ENCODE measurements at regions not wholly inside any gene's neighbourhood (a gene's known extent, or its start where the extent isn't known, plus 50 kb on each side); places are given as distances from the start of the nearest gene placed in this dataset.

- H3K27ac ChIP-seq, result no peak overlapping the region
- H3K9me3 ChIP-seq, result no peaks in the 10 kb centered on the region
- ATAC-seq (no peak), DNase-seq (no peak)
- no peaks in the 10 kb centered on the region for H3K27me3 ChIP-seq
- H3K36me3 ChIP-seq, result no peaks in the 10 kb centered on the region
- TF ChIP-seq POLR2A (IDR thresholded peaks at IDR 0.05), result no peak
- TF ChIP-seq CTCF (IDR thresholded peaks at IDR 0.05 in 4 of 5, conservative IDR thresholded peaks at IDR 0.05 in 1 of 5), result no peak
- H3K4me3 ChIP-seq, result no peak overlapping the region
- in situ Hi-C loops (cut with MboI; ENCODE audit: low sequenced_read_pairs in 4 of 4) (loop anchor here in 1 of 4 donors (10.0 kb wide), 1 partner anchor 392 kb away; no protein-coding TSS in a partner anchor), intact Hi-C loops (cut with DNase I; ENCODE audit: low total_unique reads) (loop anchor here (10.0 kb wide), 1 partner anchor 592 kb away; no protein-coding TSS in a partner anchor)
- no peaks in the 10 kb centered on the region for H3K4me1 ChIP-seq
Observed at GRCh38 chr1:90572446-90572845, 144.7 kb downstream of the BARHL2 start.

GRCh38 chr1:90568436-90568835 is 148.7 kb downstream of the BARHL2 start:
- Histone ChIP-seq H3K4me3 (no peak overlapping the region), H3K27ac (no peak overlapping the region), H3K9me3 (no peaks in the 10 kb centered on the region), H3K4me1 (no peaks in the 10 kb centered on the region), H3K36me3 (no peaks in the 10 kb centered on the region), H3K27me3 (no peaks in the 10 kb centered on the region)
- DNase-seq (no peak), ATAC-seq (no peak)
- intact Hi-C loops (cut with DNase I; ENCODE audit: low total_unique reads), result no loop called here
- TF ChIP-seq CTCF (IDR thresholded peaks at IDR 0.05 in 4 of 5, conservative IDR thresholded peaks at IDR 0.05 in 1 of 5) (no peak), POLR2A (IDR thresholded peaks at IDR 0.05) (no peak)
- in situ Hi-C loops (cut with MboI; ENCODE audit: low sequenced_read_pairs in 4 of 4), result no loop called here

GRCh38 chr1:90564164-90564563 is 152.9 kb downstream of the BARHL2 start:
- Histone ChIP-seq H3K27me3 (no peaks in the 10 kb centered on the region), H3K9me3 (no peaks in the 10 kb centered on the region), H3K27ac (no peak overlapping the region), H3K36me3 (no peaks in the 10 kb centered on the region), H3K4me1 (no peaks in the 10 kb centered on the region), H3K4me3 (no peak overlapping the region)
- ATAC-seq (no peak), DNase-seq (no peak)
- TF ChIP-seq POLR2A (IDR thresholded peaks at IDR 0.05), result no peak
- in situ Hi-C loops (cut with MboI; ENCODE audit: low sequenced_read_pairs in 4 of 4) (no loop called here), intact Hi-C loops (cut with DNase I; ENCODE audit: low total_unique reads) (no loop called here)

GRCh38 chr1:90562892-90563291 is 154.2 kb downstream of the BARHL2 start:
- H3K9me3 ChIP-seq, result no peaks in the 10 kb centered on the region
- no peaks in the 10 kb centered on the region for H3K27me3 ChIP-seq
- intact Hi-C loops (cut with DNase I; ENCODE audit: low total_unique reads), result no loop called here
- H3K4me1 ChIP-seq, result no peaks in the 10 kb centered on the region
- H3K4me3 ChIP-seq, result no peak overlapping the region
- ATAC-seq, result no peak
- in situ Hi-C loops (cut with MboI; ENCODE audit: low sequenced_read_pairs in 4 of 4), result no loop called here
- no peaks in the 10 kb centered on the region for H3K36me3 ChIP-seq
- TF ChIP-seq CTCF (IDR thresholded peaks at IDR 0.05 in 4 of 5, conservative IDR thresholded peaks at IDR 0.05 in 1 of 5) (no peak), POLR2A (IDR thresholded peaks at IDR 0.05) (no peak)
- no peak for DNase-seq
- H3K27ac ChIP-seq, result no peak overlapping the region

- no peaks in the 10 kb centered on the region for H3K36me3 ChIP-seq
- H3K4me3 ChIP-seq, result no peak overlapping the region
- in situ Hi-C loops (cut with MboI; ENCODE audit: low sequenced_read_pairs in 4 of 4) (no loop called here), intact Hi-C loops (cut with DNase I; ENCODE audit: low total_unique reads) (no loop called here)
- DNase-seq, result no peak
- no peaks in the 10 kb centered on the region for H3K27me3 ChIP-seq
- H3K9me3 ChIP-seq, result no peaks in the 10 kb centered on the region
- H3K27ac ChIP-seq, result no peak overlapping the region
- TF ChIP-seq POLR2A (IDR thresholded peaks at IDR 0.05) (no peak), CTCF (IDR thresholded peaks at IDR 0.05 in 4 of 5, conservative IDR thresholded peaks at IDR 0.05 in 1 of 5) (no peak)
- no peak for ATAC-seq
- H3K4me1 ChIP-seq, result no peaks in the 10 kb centered on the region
Observed at GRCh38 chr1:90561911-90562310, 155.2 kb downstream of the BARHL2 start.
